Epithelial cell of esophagus (primary cell): ENCODE measurements at regions not wholly inside any gene's neighbourhood (a gene's known extent, or its start where the extent isn't known, plus 50 kb on each side); places are given as distances from the start of the nearest gene placed in this dataset.

Experiments used
- DNase-seq: peaks from one replicate; pipeline ENCODE4 v3.0.0; 2010; ENCODE audit warnings: low read depth
- H3K4me3 ChIP-seq: 2 replicates; pipeline ENCODE4 v1.5.1; 2011; ENCODE audit warnings: mild to moderate bottlenecking, low read length, control low read depth
- TF ChIP-seq, protein P1 (sequence below): IDR thresholded peaks from 2 replicates; pipeline ENCODE4 v1.5.1; 2011; ENCODE audit warnings: low read depth, mild to moderate bottlenecking, low read length, control low read depth, inconsistent platforms; ENCODE audit not compliant: insufficient read depth; ENCODE audit errors: missing control alignments

DNA sequence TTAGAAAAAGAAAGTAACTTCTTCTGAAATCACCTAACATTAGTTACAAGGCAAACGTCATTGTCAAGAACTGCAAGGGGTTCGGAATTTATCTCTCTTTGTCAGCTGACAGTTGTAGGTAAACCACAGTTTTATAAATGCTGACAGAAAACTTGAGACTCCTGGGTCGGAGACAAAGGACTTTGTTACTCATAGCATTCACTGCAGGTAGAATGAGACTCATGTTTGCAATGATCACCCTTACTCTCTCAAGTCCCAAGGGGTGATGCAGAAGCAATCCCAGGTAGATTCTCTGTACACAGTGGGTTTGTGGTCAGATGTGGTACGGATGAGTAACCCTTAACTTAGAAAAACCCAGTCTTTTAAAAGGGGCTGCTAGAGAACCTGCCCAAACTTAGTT is 757.8 kb downstream of the TRIB2 start:
- DNase-seq = peak; percentile 1
- TF ChIP-seq, protein P1, sequence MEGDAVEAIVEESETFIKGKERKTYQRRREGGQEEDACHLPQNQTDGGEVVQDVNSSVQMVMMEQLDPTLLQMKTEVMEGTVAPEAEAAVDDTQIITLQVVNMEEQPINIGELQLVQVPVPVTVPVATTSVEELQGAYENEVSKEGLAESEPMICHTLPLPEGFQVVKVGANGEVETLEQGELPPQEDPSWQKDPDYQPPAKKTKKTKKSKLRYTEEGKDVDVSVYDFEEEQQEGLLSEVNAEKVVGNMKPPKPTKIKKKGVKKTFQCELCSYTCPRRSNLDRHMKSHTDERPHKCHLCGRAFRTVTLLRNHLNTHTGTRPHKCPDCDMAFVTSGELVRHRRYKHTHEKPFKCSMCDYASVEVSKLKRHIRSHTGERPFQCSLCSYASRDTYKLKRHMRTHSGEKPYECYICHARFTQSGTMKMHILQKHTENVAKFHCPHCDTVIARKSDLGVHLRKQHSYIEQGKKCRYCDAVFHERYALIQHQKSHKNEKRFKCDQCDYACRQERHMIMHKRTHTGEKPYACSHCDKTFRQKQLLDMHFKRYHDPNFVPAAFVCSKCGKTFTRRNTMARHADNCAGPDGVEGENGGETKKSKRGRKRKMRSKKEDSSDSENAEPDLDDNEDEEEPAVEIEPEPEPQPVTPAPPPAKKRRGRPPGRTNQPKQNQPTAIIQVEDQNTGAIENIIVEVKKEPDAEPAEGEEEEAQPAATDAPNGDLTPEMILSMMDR = no peak
- no peak overlapping the region for H3K4me3 ChIP-seq

DNA sequence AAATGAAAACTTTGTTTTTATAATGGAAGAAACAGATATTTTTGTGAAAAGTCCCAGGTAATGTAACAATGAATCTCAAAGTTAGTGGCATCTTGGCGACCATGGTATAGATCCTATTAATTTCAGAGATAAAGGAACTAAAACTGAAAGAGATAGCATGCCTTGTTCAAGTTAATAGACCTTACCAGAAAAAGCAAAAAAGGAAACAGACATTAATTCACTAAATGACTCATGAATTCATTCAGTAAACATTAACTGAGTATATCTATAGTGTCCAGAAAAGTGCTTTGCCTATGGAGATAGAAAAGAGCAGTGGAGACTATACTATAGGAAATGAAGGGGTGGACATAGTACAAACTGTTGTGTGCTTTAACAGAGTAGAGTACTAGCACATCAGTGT is 763.3 kb downstream of the TRIB2 start:
- DNase-seq = no peak
- H3K4me3 ChIP-seq = no peak overlapping the region
- TF ChIP-seq, protein P1 = no peak

DNA sequence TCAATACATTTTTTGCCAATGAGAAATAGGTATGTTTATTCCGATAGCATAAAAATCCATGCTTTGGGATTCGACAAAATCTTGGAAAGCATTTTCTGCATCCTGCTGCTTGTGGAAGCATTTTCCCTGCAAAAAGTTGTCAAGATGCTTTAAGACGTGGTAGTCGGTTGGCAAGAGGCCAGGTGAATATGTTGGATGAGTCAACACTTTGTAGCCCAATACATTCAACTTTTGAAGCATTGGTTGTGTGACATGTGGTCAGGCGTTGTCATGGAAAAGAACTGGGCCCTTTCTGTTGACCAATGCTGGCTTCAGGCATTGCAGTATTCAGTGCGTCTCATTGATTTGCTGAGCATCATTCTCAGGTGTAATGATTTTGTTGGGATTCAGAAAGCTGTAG is 764.5 kb downstream of the TRIB2 start:
- TF ChIP-seq, protein P1 = no peak
- no peak overlapping the region for H3K4me3 ChIP-seq
- peak; percentile 23 for DNase-seq

DNA sequence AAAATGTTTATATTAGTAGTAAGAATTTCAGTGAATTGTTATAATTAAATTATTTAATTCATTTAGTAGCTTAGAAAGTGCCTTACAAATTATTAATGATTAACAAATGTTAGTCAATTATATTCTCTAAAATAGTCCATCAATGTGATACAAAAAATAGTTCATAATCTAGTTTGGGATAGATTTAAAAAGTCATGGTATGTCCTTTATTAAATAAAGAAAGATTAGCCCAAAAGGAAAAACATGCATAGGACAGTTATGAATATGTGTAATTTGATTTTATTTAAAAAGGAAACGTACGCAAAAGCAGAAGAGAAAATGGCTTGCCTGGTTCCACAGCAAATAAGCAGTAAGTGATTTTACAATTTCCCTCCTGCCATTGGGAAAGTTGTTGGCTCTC is 768.5 kb downstream of the TRIB2 start:
- TF ChIP-seq, protein P1 = no peak
- no peak overlapping the region for H3K4me3 ChIP-seq
- DNase-seq = no peak

DNA sequence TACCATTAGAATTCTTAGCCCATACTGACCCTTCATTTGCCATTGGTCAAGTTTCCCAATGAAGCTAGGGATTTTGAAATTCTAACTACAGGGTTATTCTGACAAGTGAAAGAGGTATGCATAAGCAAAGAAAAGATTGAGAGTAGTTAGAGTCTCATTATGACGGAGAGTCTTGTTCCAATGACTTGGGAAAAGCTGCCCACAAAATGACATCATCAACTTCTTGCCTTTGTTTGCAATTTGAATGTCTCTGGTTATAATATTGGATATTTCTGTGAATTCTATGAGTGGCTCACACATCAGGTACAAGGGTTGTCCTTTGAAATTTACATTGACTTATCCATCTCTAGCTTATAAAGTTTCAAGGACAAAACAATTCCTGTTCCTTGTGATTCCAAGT is 772.2 kb downstream of the TRIB2 start:
- DNase-seq = peak; percentile 17
- TF ChIP-seq, protein P1 = no peak
- no peak overlapping the region for H3K4me3 ChIP-seq

DNA sequence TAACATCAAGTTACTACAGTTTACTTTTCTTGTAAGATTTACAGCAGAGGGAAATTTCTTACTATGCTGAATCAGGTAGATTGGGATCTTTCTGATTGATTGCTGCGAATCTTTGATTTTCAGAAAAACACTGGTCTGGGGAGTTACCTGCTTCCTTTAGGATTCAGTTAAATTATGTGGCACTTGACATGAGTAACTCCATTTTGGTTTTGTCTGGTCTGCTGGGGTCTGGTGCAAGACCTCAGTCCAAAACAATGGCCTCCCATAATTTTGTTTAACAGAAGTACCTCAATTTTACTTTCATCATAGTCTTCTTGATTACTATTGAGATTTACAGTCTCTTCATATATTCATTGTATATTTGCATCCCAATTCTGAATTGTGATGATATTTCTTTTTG is 775.5 kb downstream of the TRIB2 start:
- no peak overlapping the region for H3K4me3 ChIP-seq
- no peak for DNase-seq
- TF ChIP-seq, protein P1 = no peak

DNA sequence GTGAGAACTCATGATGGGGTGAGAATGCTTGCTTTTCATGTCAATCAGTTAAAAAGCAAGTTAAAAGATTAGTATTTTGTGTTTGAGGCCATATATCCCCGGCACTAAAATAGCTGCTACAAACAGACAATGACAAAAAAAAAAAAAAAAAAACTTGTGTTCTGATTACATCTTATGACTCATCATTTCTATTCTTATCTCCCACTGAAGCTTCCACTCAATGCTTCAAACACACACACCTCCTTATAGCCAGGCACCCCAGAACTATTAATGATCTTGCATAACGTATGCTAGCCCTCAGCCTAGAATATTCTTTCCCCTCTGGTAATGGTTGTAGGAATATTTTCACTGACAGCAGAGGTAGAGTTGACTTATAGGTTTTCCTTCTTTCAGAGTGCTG is 778.3 kb downstream of the TRIB2 start:
- TF ChIP-seq, protein P1 = no peak

More for the DNA sequence above, 778.3 kb downstream of the TRIB2 start:
- H3K4me3 ChIP-seq = no peak overlapping the region
- DNase-seq = no peak
